ENCODE measurements at regions not wholly inside any gene's neighbourhood (a gene's known extent, or its start where the extent isn't known, plus 50 kb on each side); places are given as distances from the start of the nearest gene placed in this dataset.
"Not testable (repeated sequence)": the region's sequence is repeated elsewhere in the genome, so short reads cannot be mapped to it uniquely, and the experiment has no call there.

GRCh38 chr21:9592591-9592990, 928.8 kb upstream of the TPTE start:
- not testable (repeated sequence) for TF ChIP-seq CTCF (IDR thresholded peaks at IDR 0.05); MAX (IDR thresholded peaks at IDR 0.05); RAD21 (conservative IDR thresholded peaks at IDR 0.05 in 1 of 2, IDR thresholded peaks at IDR 0.05 in 1 of 2)
